ENCODE measurements at regions not wholly inside any gene's neighbourhood (a gene's known extent, or its start where the extent isn't known, plus 50 kb on each side); places are given as distances from the start of the nearest gene placed in this dataset.

GRCh38 chr2:7392076-7392787 lies 475.0 kb downstream of the RNF144A start:
- DNase-seq: no peak

- DNase-seq: no peak
Measured at GRCh38 chr2:7394195-7394594, 477.0 kb downstream of the RNF144A start.

GRCh38 chr2:7400628-7401027 lies 483.4 kb downstream of the RNF144A start:
- DNase-seq: no peak

- no peak for DNase-seq
Measured at GRCh38 chr2:7403092-7403775, 486.0 kb downstream of the RNF144A start.

- no peak for DNase-seq
Measured at GRCh38 chr2:7405861-7406715, 488.9 kb downstream of the RNF144A start.

GRCh38 chr2:7407001-7407400 lies 489.8 kb downstream of the RNF144A start:
- DNase-seq: no peak

GRCh38 chr2:7407906-7408680 lies 490.9 kb downstream of the RNF144A start:
- DNase-seq: no peak

GRCh38 chr2:7411691-7412090 lies 494.5 kb downstream of the RNF144A start:
- DNase-seq: no peak

GRCh38 chr2:7417845-7418742 lies 500.9 kb downstream of the RNF144A start:
- DNase-seq: no peak

- no peak for DNase-seq
Measured at GRCh38 chr2:7419186-7419585, 502.0 kb downstream of the RNF144A start.

- no peak for DNase-seq
Measured at GRCh38 chr2:7419814-7420311, 502.7 kb downstream of the RNF144A start.

GRCh38 chr2:7420530-7420929 lies 503.3 kb downstream of the RNF144A start:
- no peak for DNase-seq

- DNase-seq: no peak
Measured at GRCh38 chr2:7424481-7424880, 507.3 kb downstream of the RNF144A start.

GRCh38 chr2:7427293-7428060 lies 510.3 kb downstream of the RNF144A start:
- DNase-seq: no peak

GRCh38 chr2:7428454-7429204 lies 511.4 kb downstream of the RNF144A start:
- no peak for DNase-seq

- DNase-seq: no peak
Measured at GRCh38 chr2:7429733-7430132, 512.5 kb downstream of the RNF144A start.

GRCh38 chr2:7430421-7430868 lies 513.2 kb downstream of the RNF144A start:
- peak; percentile 23 for DNase-seq

- DNase-seq: peak; percentile 54
Measured at GRCh38 chr2:7430869-7431641, 513.8 kb downstream of the RNF144A start.

GRCh38 chr2:7432436-7432835 lies 515.2 kb downstream of the RNF144A start:
- no peak for DNase-seq
